ENCODE measurements at regions not wholly inside any gene's neighbourhood (a gene's known extent, or its start where the extent isn't known, plus 50 kb on each side); places are given as distances from the start of the nearest gene placed in this dataset.

DNA sequence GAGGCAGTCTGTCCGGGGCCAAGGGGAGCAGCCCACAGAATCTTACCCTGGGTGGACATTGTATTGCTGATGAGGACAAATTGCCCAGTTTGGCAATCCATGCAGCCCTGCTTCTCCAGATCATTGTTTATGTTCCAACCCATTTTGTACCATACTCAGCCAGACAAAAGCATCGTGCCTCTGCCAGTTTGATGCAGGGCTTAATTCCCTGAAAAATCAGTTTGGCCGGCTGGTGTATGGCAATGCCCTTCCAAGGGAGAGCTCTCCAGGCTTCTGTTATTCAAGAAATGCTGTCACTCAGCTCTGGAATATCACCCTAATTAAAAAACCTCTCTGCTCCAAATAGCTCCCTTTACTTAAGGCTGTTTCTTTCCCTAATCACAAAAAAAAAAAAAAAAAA lies 697.7 kb downstream of the TBC1D22A start:
- TF ChIP-seq, protein P1, sequence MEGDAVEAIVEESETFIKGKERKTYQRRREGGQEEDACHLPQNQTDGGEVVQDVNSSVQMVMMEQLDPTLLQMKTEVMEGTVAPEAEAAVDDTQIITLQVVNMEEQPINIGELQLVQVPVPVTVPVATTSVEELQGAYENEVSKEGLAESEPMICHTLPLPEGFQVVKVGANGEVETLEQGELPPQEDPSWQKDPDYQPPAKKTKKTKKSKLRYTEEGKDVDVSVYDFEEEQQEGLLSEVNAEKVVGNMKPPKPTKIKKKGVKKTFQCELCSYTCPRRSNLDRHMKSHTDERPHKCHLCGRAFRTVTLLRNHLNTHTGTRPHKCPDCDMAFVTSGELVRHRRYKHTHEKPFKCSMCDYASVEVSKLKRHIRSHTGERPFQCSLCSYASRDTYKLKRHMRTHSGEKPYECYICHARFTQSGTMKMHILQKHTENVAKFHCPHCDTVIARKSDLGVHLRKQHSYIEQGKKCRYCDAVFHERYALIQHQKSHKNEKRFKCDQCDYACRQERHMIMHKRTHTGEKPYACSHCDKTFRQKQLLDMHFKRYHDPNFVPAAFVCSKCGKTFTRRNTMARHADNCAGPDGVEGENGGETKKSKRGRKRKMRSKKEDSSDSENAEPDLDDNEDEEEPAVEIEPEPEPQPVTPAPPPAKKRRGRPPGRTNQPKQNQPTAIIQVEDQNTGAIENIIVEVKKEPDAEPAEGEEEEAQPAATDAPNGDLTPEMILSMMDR (IDR thresholded peaks at IDR 0.05; ENCODE audit: insufficient read depth, missing control alignments), result no peak
- FAIRE-seq (no peak), DNase-seq (ENCODE audit: insufficient read length, low spot score) (no peak)

DNA sequence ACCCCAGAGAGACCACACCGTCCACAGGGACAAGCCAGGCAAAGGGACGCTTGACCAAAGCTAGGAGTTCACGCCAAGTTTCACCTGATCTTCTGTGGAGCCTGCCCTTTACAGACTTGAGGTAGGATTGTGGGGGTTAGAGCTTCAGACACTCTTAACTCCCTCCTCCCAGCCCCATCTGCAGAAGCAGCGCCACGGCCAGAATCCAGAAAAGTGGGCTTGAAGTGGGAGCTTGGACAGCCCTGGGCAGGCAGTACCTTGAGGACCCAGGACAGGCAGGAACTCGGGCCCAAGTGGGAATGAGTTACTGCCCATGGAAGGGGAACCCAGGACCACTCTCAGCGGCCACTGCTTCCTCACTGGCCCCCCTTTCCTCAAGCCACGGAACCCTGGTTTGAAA lies 695.9 kb downstream of the TBC1D22A start:
- TF ChIP-seq, protein P1 (IDR thresholded peaks at IDR 0.05; ENCODE audit: insufficient read depth, missing control alignments), result no peak
- FAIRE-seq (no peak), DNase-seq (ENCODE audit: insufficient read length, low spot score) (no peak)

DNA sequence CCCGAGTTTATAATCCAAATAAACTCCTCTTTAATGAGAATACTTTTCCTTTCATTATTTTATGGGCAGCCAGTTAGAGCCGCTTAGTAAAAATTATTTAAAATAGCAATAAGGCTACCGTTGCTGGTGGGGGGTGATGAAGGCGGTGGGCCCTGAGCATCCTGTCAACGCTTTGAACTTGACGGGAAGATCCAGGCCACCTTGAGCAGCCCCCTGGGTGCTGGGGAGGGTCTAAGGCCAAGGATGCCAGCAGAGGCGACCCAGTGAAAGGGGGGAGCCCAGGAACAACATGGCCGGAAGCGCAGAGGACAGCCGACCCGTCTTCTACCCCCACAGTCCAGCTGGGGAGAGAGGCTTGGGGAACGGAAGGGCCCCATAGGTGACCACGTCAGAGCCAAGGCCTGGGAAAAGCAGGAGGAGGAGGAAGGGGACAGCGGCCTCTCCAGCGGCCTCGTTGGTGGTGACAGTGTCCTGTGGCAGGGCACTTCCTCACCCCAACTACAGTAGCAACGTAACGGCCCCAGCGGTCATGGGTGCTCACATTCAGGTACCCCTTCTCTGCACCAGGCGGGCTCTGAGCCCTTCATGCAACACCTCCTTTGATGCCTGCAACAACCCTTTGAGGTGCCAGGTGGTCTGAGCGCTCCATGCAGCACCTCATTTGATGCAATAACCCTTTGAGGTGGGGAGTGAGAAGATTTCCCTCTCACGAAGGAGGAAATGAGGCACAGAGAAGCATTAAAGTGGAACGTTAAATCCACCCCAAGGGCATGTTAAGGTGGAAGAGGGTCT lies 695.3 kb downstream of the TBC1D22A start:
- no peak for DNase-seq (ENCODE audit: insufficient read length, low spot score)
- no peak for FAIRE-seq
- TF ChIP-seq, protein P1 (IDR thresholded peaks at IDR 0.05; ENCODE audit: insufficient read depth, missing control alignments), result no peak

DNA sequence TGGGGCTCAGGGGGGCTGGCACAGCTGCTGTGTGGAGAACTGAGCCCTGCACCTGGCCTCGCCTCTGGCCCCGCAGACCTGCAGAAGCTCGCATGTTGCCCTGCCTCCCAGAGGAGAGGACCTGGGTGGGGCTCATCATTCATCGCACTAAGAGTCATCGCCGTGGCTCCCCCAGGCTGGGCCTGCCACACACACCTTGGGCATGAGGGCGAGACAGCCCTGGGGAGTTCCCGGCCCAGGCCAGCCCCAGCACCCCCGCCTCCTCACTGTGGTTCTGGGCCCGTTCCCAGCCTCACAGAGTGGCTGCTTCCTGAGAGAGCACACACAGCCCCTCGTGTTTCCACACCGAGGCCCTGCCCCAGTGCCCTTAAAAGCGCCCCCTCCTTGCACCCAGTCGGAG lies 694.6 kb downstream of the TBC1D22A start:
- FAIRE-seq (no peak), DNase-seq (ENCODE audit: insufficient read length, low spot score) (no peak)
- TF ChIP-seq, protein P1 (IDR thresholded peaks at IDR 0.05; ENCODE audit: insufficient read depth, missing control alignments), result no peak

DNA sequence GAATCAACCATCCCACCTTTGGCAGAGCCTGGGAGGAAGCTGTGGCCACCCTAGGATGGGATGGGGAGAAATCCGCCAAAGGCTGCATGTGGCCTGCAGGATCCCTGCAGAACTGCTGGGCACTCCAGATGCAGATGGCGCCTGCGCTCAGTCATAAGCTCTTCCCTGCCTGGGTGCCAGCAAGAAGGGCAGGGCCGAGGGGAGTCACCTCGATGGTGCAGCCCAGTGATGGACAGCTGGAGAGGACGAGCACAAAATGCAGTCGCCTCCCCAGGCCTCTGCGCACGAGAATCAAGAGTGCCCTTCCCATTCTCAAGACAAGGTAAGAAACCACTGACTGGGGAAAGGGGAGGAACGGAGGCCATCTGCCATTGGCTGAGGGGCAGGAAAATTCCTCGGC lies 693.6 kb downstream of the TBC1D22A start:
- FAIRE-seq (no peak), DNase-seq (ENCODE audit: insufficient read length, low spot score) (no peak)

DNA sequence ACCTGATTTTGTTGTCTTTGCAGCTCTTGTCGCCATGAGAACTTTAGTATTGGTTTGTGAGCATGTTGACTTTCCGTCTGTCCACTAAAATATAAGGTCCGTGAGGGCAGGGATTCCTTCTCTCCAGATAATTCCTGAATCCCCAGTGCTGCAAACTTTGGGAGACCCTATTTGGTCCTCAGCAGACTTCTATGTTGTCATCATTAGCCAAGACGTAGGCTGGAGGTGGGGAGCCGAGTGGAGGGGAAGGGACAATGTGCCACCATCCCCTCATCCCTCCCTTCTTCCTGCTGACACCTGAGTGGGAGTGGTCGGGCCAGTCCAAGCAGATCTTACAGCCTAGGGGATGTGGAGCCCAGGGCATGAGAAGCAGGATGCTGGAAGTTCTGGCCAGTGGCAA lies 690.6 kb downstream of the TBC1D22A start:
- FAIRE-seq (no peak), DNase-seq (ENCODE audit: insufficient read length, low spot score) (no peak)
- TF ChIP-seq, protein P1 (IDR thresholded peaks at IDR 0.05; ENCODE audit: insufficient read depth, missing control alignments), result no peak

More for the DNA sequence above, 693.6 kb downstream of the TBC1D22A start:
- TF ChIP-seq, protein P1 (IDR thresholded peaks at IDR 0.05; ENCODE audit: insufficient read depth, missing control alignments), result no peak

DNA sequence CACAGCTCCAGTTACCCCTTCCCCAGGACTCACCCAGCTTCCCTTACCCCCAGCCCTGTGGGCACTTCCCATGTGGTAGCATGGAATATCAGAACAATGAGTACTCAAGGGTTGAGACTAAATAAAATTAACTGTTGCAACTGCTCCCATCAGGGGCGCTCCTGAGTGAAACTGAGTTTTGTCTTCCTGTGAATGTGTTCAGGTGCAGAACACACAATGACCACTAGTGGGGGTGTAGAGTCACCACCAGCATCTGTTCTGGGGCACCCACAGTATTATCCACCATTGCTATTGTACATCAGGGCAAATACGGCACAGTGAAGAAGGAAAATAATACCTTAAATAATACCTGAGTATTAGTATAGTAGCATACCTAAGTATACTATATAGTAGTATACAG lies 689.7 kb downstream of the TBC1D22A start:
- DNase-seq (ENCODE audit: insufficient read length, low spot score) (no peak), FAIRE-seq (no peak)
- TF ChIP-seq, protein P1 (IDR thresholded peaks at IDR 0.05; ENCODE audit: insufficient read depth, missing control alignments), result no peak

Measured in D721Med (cell line).